ENCODE measurements at regions not wholly inside any gene's neighbourhood (a gene's known extent, or its start where the extent isn't known, plus 50 kb on each side); places are given as distances from the start of the nearest gene placed in this dataset.

DNA sequence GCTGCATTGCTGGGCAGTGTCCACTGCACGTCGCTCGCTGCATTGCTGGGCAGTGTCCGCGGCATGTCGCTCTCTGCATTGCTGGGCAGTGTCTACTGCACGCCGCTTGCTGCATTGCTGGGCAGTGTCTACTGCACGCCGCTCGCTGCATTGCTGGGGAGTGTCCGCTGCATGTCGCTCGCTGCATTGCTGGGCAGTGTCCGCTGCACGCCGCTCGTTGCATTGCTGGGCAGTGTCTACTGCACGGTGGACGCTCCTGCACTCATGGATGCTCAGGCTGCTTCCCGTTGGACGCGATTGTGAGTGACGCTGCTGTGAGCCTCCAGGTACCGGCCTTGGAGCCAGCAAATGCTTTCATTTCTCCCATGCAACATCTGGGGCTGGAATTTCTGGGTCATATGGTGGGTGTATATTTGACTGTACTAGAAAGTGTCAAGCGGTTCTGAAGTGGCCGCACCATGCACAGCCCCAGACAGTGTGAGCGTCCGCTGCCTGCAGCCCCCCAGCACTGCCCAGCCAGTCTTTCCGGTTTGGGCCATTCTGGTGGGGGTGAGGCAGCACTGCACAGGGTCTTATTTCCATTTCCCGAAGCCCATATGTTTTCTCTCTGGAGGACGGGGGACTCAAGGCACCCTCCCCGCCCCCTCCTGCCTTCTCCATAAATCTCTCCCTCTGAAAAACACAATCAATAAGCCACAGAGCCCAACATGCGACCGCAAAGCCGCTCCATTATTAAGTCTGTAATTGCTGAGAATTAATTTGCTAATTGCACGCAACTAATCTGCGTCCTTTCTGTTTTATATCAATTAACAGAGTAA lies 97.4 kb downstream of the YTHDF1 start:
- Mint-ChIP-seq H3K4me3 (no peak overlapping the region), H3K4me1 (no peaks in the 10 kb centered on the region), H3K9me3 (no peaks in the 10 kb centered on the region), H3K27me3 (ENCODE audit: low read depth) (peaks cover 26% of the 10 kb centered on the region), H3K36me3 (no peaks in the 10 kb centered on the region), H3K27ac (no peak overlapping the region)
- ChIA-PET POLR2A (no interaction called here), CTCF (no interaction called here)
- ATAC-seq = no peak
- DNase-seq (ENCODE audit: low spot score) = no peak
- TF ChIP-seq, protein P1, sequence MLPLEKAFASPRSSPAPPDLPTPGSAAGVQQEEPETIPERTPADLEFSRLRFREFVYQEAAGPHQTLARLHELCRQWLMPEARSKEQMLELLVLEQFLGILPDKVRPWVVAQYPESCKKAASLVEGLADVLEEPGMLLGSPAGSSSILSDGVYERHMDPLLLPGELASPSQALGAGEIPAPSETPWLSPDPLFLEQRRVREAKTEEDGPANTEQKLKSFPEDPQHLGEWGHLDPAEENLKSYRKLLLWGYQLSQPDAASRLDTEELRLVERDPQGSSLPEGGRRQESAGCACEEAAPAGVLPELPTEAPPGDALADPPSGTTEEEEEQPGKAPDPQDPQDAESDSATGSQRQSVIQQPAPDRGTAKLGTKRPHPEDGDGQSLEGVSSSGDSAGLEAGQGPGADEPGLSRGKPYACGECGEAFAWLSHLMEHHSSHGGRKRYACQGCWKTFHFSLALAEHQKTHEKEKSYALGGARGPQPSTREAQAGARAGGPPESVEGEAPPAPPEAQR (CRISPR knock-in tag; IDR thresholded peaks at IDR 0.05) = no peak
- TF ChIP-seq ZNF263 (CRISPR knock-in tag; IDR thresholded peaks at IDR 0.05; ENCODE audit: low read depth) (no peak), FOXP1 (CRISPR knock-in tag; IDR thresholded peaks at IDR 0.05; ENCODE audit: borderline replicate concordance) (no peak), ZNF423 (CRISPR knock-in tag; IDR thresholded peaks at IDR 0.05) (no peak), ATF6 (CRISPR knock-in tag; IDR thresholded peaks at IDR 0.05) (no peak), NR3C1 (CRISPR knock-in tag; conservative IDR thresholded peaks at IDR 0.05; ENCODE audit: low read depth) (no peak), IRF2 (CRISPR knock-in tag; IDR thresholded peaks at IDR 0.05; ENCODE audit: borderline replicate concordance, low read depth) (no peak), TEAD1 (CRISPR knock-in tag; IDR thresholded peaks at IDR 0.05) (no peak), EMX1 (CRISPR knock-in tag; IDR thresholded peaks at IDR 0.05) (no peak), HMGA2 (CRISPR knock-in tag; IDR thresholded peaks at IDR 0.05) (no peak), TEAD4 (CRISPR knock-in tag; IDR thresholded peaks at IDR 0.05) (no peak), ZNF281 (CRISPR knock-in tag; IDR thresholded peaks at IDR 0.05) (no peak), CREB1 (CRISPR knock-in tag; IDR thresholded peaks at IDR 0.05) (no peak), FOXK1 (CRISPR knock-in tag; IDR thresholded peaks at IDR 0.05) (no peak), PRRX2 (CRISPR knock-in tag; IDR thresholded peaks at IDR 0.05) (no peak)
- TF ChIP-seq, protein P2, sequence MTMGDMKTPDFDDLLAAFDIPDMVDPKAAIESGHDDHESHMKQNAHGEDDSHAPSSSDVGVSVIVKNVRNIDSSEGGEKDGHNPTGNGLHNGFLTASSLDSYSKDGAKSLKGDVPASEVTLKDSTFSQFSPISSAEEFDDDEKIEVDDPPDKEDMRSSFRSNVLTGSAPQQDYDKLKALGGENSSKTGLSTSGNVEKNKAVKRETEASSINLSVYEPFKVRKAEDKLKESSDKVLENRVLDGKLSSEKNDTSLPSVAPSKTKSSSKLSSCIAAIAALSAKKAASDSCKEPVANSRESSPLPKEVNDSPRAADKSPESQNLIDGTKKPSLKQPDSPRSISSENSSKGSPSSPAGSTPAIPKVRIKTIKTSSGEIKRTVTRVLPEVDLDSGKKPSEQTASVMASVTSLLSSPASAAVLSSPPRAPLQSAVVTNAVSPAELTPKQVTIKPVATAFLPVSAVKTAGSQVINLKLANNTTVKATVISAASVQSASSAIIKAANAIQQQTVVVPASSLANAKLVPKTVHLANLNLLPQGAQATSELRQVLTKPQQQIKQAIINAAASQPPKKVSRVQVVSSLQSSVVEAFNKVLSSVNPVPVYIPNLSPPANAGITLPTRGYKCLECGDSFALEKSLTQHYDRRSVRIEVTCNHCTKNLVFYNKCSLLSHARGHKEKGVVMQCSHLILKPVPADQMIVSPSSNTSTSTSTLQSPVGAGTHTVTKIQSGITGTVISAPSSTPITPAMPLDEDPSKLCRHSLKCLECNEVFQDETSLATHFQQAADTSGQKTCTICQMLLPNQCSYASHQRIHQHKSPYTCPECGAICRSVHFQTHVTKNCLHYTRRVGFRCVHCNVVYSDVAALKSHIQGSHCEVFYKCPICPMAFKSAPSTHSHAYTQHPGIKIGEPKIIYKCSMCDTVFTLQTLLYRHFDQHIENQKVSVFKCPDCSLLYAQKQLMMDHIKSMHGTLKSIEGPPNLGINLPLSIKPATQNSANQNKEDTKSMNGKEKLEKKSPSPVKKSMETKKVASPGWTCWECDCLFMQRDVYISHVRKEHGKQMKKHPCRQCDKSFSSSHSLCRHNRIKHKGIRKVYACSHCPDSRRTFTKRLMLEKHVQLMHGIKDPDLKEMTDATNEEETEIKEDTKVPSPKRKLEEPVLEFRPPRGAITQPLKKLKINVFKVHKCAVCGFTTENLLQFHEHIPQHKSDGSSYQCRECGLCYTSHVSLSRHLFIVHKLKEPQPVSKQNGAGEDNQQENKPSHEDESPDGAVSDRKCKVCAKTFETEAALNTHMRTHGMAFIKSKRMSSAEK (CRISPR knock-in tag; IDR thresholded peaks at IDR 0.05; ENCODE audit: borderline replicate concordance) = no peak
- TF ChIP-seq, protein P3, sequence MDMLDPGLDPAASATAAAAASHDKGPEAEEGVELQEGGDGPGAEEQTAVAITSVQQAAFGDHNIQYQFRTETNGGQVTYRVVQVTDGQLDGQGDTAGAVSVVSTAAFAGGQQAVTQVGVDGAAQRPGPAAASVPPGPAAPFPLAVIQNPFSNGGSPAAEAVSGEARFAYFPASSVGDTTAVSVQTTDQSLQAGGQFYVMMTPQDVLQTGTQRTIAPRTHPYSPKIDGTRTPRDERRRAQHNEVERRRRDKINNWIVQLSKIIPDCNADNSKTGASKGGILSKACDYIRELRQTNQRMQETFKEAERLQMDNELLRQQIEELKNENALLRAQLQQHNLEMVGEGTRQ (CRISPR knock-in tag; IDR thresholded peaks at IDR 0.05) = no peak

All from WTC11 (cell line).